Osteoblast (primary cell): ENCODE measurements at regions not wholly inside any gene's neighbourhood (a gene's known extent, or its start where the extent isn't known, plus 50 kb on each side); places are given as distances from the start of the nearest gene placed in this dataset.

Experiments
- DNase-seq: peaks from one replicate; pipeline ENCODE4 v3.0.0; 2011; ENCODE audit warnings: low spot score, mixed read lengths; ENCODE audit not compliant: insufficient read length; ENCODE audit errors: missing footprints
- H2AFZ ChIP-seq: 2 replicates; pipeline ENCODE4 v1.6.0; 2011; ENCODE audit warnings: mild to moderate bottlenecking, low read length
- H3K27ac ChIP-seq: 2 replicates; pipeline ENCODE4 v1.5.1; 2011; ENCODE audit warnings: mild to moderate bottlenecking, low read depth, low read length, moderate library complexity
- H3K27me3 ChIP-seq: 2 replicates; pipeline ENCODE4 v1.6.0; 2012; ENCODE audit warnings: mild to moderate bottlenecking, control low read depth, inconsistent platforms, low read length, moderate library complexity; ENCODE audit not compliant: insufficient read depth
- H3K36me3 ChIP-seq: 2 replicates; pipeline ENCODE4 v1.5.1; 2011; ENCODE audit warnings: mild to moderate bottlenecking, low read length, control low read depth, moderate library complexity; ENCODE audit not compliant: insufficient read depth
- H3K4me1 ChIP-seq: 2 replicates; pipeline ENCODE4 v1.5.1; 2011; ENCODE audit warnings: mild to moderate bottlenecking, low read length, control low read depth, moderate library complexity; ENCODE audit not compliant: insufficient read depth
- H3K4me2 ChIP-seq: 2 replicates; pipeline ENCODE4 v1.6.0; 2011; ENCODE audit warnings: mild to moderate bottlenecking, low read length; ENCODE audit not compliant: insufficient read depth
- H3K4me3 ChIP-seq: fragments of 200-600 bp; sonication (generic); 3 replicates; pipeline ENCODE4 v1.5.1; 2012; ENCODE audit warnings: mild to moderate bottlenecking, low read length, inconsistent platforms; ENCODE audit not compliant: insufficient read depth
- H3K79me2 ChIP-seq: 2 replicates; pipeline ENCODE4 v1.6.0; 2012; ENCODE audit warnings: mild to moderate bottlenecking, low read length, control low read depth, inconsistent platforms; ENCODE audit not compliant: insufficient read depth
- H3K9me3 ChIP-seq: 2 replicates; pipeline ENCODE4 v1.5.1; 2011; ENCODE audit warnings: low read depth, low read length, control low read depth
- H4K20me1 ChIP-seq: 2 replicates; pipeline ENCODE4 v1.6.0; 2012; ENCODE audit warnings: mild to moderate bottlenecking, low read length, control low read depth; ENCODE audit not compliant: insufficient read depth
- TF ChIP-seq, protein P1 (sequence below): IDR thresholded peaks from 2 replicates; pipeline ENCODE4 v1.5.1; 2011; ENCODE audit warnings: mild to moderate bottlenecking, low read depth, low read length, moderate library complexity; ENCODE audit errors: extremely low read depth

DNA sequence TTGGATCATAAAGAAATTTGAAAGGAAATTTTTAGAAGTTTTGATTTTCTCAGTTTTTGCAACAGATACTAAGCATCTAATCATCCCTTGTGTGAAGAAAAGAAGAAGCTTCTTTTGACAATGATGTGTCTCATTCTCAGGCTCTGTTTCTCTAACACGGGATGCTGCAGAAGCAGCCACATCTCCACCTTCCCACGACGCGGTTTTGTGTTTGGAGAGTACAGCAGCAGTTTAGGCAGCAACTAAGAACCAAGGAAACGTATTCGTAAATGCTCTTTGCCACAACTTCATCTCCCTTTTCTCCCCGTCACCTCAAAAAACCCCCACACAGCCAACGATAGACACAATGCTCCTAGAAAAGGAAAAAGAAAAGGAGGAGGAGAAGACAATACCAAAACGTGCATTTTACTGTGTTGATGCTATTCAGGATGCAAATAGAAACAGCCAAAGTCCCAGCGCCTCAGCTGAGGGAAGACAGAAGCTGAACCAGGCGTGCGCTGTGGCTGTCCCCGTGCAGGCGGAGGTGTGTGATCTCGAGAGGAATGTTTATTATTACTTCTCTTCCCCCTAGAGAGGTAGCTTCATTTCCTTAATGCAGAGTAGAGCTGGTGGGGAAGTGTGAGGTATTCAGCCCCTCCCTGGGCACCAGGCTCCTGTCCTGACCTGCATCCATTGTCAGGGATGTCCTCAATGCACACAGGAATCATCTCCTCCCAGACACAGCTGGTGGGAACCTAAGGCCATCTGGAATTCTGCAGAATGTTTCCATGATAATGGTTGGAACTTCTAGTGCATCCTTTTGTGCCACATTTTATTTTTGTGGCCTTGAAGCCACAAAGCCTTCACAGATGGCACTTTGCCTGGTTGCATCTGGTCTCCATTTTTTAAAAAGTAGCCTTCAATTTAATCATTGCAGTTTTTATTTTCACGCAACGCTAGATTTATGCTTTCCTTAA lies 174.6 kb upstream of the KLF6 start:
- Histone ChIP-seq H3K79me2 (no peaks in the 10 kb centered on the region), H3K36me3 (no peaks in the 10 kb centered on the region), H2AFZ (no peak overlapping the region), H3K4me2 (no peak overlapping the region), H3K27ac (no peak overlapping the region), H3K27me3 (no peaks in the 10 kb centered on the region), H3K4me1 (no peaks in the 10 kb centered on the region), H4K20me1 (no peaks in the 10 kb centered on the region), H3K4me3 (no peak overlapping the region), H3K9me3 (no peaks in the 10 kb centered on the region)
- TF ChIP-seq, protein P1, sequence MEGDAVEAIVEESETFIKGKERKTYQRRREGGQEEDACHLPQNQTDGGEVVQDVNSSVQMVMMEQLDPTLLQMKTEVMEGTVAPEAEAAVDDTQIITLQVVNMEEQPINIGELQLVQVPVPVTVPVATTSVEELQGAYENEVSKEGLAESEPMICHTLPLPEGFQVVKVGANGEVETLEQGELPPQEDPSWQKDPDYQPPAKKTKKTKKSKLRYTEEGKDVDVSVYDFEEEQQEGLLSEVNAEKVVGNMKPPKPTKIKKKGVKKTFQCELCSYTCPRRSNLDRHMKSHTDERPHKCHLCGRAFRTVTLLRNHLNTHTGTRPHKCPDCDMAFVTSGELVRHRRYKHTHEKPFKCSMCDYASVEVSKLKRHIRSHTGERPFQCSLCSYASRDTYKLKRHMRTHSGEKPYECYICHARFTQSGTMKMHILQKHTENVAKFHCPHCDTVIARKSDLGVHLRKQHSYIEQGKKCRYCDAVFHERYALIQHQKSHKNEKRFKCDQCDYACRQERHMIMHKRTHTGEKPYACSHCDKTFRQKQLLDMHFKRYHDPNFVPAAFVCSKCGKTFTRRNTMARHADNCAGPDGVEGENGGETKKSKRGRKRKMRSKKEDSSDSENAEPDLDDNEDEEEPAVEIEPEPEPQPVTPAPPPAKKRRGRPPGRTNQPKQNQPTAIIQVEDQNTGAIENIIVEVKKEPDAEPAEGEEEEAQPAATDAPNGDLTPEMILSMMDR: no peak
- DNase-seq: peak; percentile 58

GRCh38 chr10:3958472-3958996 lies 173.5 kb upstream of the KLF6 start:
- Histone ChIP-seq H3K9me3 (no peaks in the 10 kb centered on the region), H3K4me1 (no peaks in the 10 kb centered on the region), H3K27me3 (no peaks in the 10 kb centered on the region), H3K79me2 (no peaks in the 10 kb centered on the region), H4K20me1 (no peaks in the 10 kb centered on the region), H3K4me2 (no peak overlapping the region), H3K27ac (no peak overlapping the region), H2AFZ (no peak overlapping the region), H3K4me3 (no peak overlapping the region), H3K36me3 (no peaks in the 10 kb centered on the region)
- DNase-seq: no peak
- TF ChIP-seq, protein P1: no peak

- Histone ChIP-seq H2AFZ (peak overlapping the region; percentile 34), H3K79me2 (no peaks in the 10 kb centered on the region), H3K27me3 (no peaks in the 10 kb centered on the region), H4K20me1 (no peaks in the 10 kb centered on the region), H3K4me1 (no peaks in the 10 kb centered on the region), H3K4me2 (no peak overlapping the region), H3K36me3 (no peaks in the 10 kb centered on the region), H3K9me3 (no peaks in the 10 kb centered on the region), H3K27ac (no peak overlapping the region), H3K4me3 (no peak overlapping the region)
- no peak for DNase-seq
- TF ChIP-seq, protein P1: no peak
Measured at GRCh38 chr10:3955955-3956617, 171.1 kb upstream of the KLF6 start.

GRCh38 chr10:3955493-3955892 lies 170.5 kb upstream of the KLF6 start:
- no peaks in the 10 kb centered on the region for H3K36me3 ChIP-seq
- no peaks in the 10 kb centered on the region for H3K9me3 ChIP-seq
- no peak for DNase-seq
- H3K79me2 ChIP-seq: no peaks in the 10 kb centered on the region
- no peak overlapping the region for H2AFZ ChIP-seq
- TF ChIP-seq, protein P1: no peak
- no peaks in the 10 kb centered on the region for H3K4me1 ChIP-seq
- H4K20me1 ChIP-seq: no peaks in the 10 kb centered on the region
- no peak overlapping the region for H3K4me3 ChIP-seq
- H3K27ac ChIP-seq: no peak overlapping the region
- H3K27me3 ChIP-seq: no peaks in the 10 kb centered on the region
- H3K4me2 ChIP-seq: no peak overlapping the region
